Ovary (tissue), 3 donors: ENCODE measurements at regions not wholly inside any gene's neighbourhood (a gene's known extent, or its start where the extent isn't known, plus 50 kb on each side); places are given as distances from the start of the nearest gene placed in this dataset.

ENCODE experiments used
- POLR2A ChIP-seq: fragments of 450-650 bp; IDR thresholded peaks from one replicate; pipeline ENCODE4 v1.6.1; 2017; ENCODE audit warnings: antibody characterized with exemption, mild to moderate bottlenecking, moderate library complexity
- TF ChIP-seq, protein P1 (sequence below), 3 donors: fragments of 450-650 bp in 2 of 3; fragments of 200-600 bp in 1 of 3; IDR thresholded peaks; one replicate each; pipeline versions ENCODE4 v1.5.1 to v1.8.0; 2016 to 2022; ENCODE audit warnings: antibody characterized with exemption in 3 of 3, mild to moderate bottlenecking in 1 of 3
- donor health status: DM: no; HTN: no; CAD: no.

DNA sequence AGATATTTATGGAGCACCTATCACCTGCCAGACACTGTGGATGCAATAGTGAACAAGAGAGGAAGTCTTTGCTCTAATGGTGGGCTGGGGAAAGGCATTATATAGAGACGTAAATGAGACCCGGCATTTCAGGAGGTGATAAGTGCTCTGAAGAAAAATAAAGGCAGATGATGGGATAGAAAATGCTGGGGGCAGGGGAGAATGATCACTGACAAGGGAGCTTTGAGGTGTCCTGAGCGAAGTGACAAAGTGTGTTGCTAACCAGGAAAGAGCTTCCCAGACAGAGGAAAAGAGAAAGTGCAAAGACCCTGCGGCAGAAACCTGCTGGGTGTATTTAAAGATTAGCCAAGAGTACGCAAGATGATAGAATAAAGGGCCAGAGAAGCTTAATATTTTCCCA, 1096.1 kb downstream of the BCL11B start:
- TF ChIP-seq, protein P1, sequence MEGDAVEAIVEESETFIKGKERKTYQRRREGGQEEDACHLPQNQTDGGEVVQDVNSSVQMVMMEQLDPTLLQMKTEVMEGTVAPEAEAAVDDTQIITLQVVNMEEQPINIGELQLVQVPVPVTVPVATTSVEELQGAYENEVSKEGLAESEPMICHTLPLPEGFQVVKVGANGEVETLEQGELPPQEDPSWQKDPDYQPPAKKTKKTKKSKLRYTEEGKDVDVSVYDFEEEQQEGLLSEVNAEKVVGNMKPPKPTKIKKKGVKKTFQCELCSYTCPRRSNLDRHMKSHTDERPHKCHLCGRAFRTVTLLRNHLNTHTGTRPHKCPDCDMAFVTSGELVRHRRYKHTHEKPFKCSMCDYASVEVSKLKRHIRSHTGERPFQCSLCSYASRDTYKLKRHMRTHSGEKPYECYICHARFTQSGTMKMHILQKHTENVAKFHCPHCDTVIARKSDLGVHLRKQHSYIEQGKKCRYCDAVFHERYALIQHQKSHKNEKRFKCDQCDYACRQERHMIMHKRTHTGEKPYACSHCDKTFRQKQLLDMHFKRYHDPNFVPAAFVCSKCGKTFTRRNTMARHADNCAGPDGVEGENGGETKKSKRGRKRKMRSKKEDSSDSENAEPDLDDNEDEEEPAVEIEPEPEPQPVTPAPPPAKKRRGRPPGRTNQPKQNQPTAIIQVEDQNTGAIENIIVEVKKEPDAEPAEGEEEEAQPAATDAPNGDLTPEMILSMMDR (IDR thresholded peaks at IDR 0.05): no peak
- no peak for TF ChIP-seq POLR2A
